Suppressor macrophage (primary cell): ENCODE measurements at regions not wholly inside any gene's neighbourhood (a gene's known extent, or its start where the extent isn't known, plus 50 kb on each side); places are given as distances from the start of the nearest gene placed in this dataset.
"Not testable (repeated sequence)": the region's sequence is repeated elsewhere in the genome, so short reads cannot be mapped to it uniquely, and the experiment has no call there.

Source experiments
- DNase-seq, 4 experiments: peaks; one replicate each; pipeline ENCODE4 v3.0.0-alpha.2; 2020 to 2022

DNA sequence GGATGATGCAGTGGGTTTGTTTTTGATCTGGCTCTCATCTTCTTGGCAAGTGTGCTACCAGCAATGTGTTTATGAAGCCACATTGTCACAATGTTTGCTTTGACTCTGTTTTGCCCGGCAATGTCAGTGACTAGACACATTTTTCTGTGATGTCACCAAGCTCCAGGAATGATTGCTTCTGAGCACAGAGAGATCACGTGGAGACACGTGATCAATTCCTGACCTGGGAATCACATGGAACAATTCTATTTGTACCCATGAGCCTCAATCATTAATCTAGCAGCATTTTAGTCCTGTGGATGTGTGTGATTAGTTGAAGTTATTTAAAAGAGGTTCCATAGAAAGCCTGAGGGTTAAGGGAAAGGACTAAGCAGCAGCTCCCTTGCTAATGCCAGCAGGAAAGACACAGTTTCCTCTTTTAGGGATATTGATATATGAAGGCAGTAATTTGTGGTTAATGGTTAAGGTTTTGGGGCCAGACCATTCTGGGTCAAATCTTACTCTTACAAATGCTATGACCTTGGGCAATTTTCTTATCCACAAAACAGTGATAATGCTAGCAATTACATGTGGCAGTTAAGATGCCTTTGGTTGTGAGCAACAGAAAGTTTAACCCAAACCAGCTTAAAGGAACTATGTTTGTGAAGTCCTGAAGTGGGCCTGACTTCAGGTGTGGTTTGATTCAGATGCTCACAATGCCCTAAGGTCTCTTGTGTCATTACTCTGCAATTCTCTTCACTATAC lies 59.0 kb downstream of the FASLG start:
- DNase-seq: peak in 1 of 4 experiments; percentile 1

DNA sequence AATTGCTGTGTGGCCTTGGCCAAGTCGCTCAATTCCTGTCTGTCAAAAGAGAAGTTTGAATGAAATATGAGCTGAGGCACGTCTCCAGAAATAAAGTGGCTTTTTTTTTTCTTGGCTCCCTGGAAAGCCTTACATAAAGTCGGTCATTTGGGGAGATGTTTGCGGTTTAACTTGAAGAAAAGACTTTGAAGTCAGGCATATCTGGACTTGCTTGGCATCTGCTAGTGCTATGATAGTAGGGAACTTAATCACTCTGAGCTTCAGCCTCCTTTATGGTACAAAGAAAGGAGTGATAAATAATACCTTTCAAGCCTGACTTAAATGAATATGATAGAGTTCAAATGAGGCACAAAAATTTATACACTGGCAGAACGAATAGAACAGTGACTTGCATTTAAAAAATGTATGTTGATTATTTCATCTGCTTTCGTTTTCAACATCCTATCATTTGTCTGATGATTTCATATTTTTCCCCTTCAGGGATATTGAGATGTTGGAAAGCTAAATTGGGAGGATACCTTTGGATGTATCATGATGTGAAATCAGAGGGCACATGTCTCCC lies 60.2 kb downstream of the FASLG start:
- no peak for DNase-seq

DNA sequence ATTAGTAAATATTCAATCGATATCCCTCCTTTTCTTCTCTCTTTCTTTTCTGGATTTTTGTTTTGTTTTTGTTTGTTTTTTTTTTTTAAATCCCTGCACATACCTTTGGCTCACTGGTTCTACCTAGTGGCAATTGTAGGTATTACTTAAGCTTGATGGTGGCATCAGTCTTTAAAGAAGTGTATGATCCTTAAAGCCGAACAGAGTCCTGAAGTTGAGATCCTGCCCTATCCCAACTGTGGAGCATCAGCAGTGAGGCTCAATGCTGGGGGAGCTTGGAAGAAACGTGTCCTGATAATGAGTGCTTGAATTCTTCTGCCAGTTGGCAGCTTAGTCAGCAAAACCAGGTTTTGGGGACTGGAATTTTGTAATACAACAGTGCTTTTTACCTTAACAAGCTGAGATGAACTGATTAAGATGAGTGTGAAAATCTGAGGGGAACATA lies 60.8 kb downstream of the FASLG start:
- DNase-seq: peak; percentile 35 to 67 (median 52)

DNA sequence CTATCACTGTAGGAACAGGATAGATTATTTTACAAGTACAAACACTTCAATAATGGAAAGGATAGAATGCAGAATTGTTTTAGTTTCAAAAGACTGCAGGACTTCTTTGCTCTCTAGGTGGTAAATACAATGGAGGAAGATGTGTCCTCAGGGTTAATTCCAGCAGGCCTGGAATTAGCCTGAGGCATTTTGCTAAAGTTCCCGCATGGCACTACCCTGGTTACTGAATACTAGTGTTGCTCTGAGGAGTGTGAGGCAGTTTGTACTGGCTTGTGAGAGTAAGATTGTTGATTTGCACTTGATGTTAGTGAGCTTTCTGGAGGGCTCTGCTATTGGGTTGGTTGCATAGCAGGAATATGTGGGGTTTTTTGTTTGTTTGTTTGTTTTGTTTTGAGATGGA lies 61.4 kb downstream of the FASLG start:
- DNase-seq: no peak

DNA sequence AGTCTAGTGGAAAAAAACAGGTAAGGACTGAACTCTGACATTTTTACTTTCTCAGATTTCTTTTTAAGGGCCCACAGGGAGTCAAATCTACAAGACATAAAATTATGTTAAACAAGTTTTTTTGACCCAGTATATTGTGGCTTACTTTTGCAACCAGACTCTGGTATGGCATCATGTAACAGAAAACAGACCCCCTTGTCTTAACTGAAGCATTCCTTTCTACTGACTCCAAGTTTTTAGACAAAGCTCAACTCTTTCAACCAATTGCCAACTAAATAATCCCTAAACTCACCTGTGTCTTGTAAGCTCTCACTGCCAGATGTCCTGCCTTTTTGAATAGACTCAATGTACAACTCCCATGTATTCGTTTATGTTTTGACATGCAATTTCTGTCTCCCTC lies 64.3 kb downstream of the FASLG start:
- DNase-seq: no peak

DNA sequence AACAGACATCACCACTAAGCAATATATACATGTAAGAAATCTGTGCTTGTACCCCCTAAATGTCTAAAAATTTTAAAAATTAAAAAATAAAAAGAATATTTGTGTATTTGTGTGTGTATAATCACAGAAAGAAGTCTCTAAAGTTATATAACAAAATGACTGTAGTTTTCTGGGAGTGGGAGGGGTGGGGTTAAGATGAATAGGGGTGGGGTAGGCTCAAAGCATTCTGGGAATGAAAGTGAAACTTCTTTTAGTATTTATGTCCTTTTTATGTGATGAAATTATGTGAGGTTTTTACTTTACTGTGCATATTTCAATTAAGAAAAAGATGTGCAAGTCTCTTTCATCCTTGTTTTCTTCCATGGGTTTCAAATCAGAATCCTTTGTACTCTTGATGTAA lies 65.3 kb downstream of the FASLG start:
- no peak for DNase-seq

DNA sequence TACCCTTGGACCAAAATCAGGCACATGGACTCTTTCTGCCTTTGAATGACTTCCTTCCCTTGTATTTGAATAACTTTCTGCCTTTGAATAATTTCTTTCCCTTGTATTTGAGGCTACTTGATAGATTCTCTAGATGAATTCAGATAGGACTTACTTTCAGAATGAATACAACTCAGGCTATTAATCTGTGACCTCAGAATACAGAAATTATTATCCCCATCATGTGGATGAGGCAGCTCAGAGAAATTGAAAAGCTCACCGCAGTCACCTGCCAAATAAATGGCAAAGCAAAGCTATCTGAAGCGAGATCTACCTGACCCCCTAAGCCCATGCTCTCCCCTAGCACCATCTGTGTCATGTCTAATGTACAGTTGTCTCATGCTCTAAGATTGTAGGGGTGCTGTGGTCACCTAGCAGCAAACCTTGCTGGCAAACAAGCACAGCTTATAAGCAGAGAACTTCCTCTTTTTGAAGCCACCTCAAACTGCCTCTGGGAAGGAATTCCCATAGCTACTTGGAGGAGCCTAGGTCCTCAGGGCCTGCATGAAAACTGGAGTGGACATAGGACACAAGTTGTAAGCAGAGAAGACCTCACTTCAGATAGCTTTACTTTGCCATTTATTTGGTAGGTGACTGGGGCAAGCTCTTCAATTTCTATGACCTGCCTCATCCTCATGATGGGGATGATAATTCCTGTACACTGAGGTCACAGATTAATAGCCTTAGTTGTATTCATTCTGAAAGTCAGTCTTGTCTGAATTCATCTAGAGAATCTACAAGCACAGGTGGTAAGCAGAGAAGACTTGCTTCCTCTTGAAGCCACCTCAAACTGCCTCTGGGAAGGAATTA lies 66.1 kb downstream of the FASLG start:
- DNase-seq: peak in 3 of 4 experiments; percentile 35 to 53 (median 43)

DNA sequence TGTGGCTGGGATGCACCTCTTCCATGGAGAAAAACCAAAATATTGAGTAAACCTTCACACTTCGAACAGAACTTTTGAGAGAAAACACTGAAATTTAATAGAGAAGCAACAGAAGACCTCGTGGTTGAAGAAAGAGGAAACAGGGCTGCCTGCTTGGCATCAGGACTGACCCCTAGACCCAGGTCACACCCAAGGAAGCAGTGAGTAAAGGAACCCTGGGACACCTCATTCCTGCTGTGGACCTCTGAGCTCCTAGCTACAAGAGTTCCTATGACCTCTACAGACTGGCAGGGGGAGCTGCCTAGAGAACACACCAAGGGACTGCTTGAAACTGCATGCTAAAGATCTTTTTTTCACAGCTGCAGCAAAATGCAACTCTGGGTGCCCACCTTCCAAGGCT lies 67.8 kb downstream of the FASLG start:
- DNase-seq: peak; percentile 51 to 72 (median 70)

DNA sequence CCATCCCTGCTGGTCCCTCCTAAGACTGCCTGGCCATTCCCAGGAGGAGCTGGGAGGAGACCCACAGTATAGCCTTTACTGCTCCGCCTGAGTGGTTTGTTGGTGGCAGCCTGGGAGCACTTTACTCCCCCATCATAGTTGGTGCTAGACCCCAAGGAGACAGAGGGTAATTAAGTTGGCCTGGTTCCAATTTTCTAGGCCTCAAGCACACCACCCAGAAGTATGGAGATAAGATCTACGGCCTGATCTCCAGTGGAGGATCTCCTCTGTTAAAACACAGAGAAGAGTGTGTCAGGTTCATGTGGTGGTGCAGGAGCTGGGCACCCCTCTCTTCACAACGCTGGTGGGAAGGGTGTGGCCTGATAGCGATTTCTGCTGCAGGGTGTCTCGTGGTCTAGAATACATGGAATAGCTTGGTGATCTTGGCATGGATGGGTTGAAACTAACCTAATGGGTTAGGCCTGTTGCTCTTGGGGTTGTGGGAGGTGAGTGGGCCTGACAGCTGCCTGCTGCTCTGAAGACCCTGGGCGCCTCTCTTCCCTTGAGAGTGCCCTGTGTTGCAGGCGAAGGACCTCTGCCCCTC lies 68.5 kb downstream of the FASLG start:
- DNase-seq: no peak

DNA sequence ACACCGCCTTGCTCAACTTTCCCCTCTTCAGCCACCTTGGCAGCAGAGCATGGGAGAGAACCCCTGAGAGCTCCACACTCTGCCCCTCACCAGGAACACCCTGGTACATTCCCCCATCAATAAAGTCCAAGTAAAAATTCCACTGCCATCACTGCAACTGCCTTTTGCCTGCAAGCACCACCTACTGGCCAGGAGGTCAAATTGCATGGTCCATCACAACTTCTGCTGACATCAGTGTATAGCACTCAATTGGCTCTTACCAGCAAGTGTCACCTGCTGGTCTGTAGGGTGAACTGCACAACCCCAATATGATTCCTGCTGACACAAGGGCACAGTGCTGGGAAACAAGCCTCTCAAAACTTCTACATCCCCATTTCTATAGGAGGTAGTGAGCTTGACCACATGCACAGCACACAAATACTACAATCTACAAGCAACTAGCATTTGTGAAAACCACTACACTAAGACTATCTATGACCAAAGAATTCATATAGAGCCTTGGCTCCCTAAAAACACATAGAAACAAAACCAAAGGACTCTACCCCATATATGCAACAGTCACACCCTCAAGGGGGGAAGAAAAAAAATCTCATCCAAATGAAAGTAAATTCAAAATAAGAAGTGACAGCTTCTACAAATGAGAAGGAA lies 69.2 kb downstream of the FASLG start:
- DNase-seq: peak in 3 of 4 experiments; percentile 50 to 59 (median 59)

DNA sequence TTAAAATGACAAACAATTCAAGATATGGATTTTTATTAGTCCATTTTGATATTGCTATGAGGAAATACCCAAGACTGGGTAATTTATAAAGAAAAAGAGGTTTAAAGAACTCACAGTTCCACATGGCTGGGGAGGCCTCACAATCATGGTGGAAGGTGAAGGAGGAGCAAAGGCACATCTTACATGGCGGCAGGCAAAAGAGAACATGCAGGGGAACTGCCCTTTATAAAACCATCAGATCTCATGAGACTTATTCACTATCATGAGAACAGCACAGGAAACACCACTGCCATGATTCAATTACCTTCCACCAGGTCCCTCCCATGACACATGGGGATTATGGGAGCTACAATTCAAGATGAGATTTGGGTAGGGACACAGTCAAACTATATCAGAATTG lies 69.8 kb downstream of the FASLG start:
- DNase-seq: not testable (repeated sequence)

DNA sequence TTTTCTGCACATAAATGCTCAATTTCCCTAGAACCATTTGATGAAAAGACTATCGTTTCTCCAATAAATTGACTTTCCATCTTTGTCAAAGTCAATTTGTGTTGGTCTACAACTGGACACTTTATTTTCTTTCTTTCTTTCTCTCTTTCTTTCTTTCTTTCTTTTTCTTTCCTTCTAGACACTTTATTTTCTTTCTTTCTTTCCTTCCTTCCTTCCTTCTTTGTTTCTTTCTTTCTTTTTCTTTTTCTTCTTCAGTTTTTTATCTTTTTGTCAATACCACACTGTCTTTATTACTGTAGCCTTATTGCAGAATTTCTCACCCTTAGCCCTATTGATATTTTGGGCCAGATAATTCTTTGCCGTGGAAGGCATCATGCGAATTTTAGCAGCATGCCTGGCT lies 73.5 kb downstream of the FASLG start:
- DNase-seq: no peak

DNA sequence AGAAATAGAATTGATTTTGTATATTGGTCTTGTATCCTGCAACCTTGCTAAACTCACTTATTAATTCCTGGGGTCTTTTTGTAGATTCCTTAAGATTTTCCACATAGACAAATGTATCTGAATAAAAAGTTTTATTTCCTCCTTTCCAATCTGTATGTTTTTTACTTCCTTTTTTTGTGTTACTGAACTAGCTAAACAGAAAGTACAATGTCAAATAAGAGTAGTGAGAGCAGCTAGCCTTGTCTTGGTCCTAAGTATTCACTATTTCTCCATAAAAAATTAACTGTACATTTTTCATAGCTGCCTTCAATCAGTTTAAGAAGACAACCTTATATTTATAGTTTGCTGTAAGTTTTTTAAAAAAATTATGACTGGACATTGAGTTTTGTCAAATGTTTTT lies 74.9 kb downstream of the FASLG start:
- peak in 2 of 4 experiments; percentile 58 to 66 for DNase-seq

DNA sequence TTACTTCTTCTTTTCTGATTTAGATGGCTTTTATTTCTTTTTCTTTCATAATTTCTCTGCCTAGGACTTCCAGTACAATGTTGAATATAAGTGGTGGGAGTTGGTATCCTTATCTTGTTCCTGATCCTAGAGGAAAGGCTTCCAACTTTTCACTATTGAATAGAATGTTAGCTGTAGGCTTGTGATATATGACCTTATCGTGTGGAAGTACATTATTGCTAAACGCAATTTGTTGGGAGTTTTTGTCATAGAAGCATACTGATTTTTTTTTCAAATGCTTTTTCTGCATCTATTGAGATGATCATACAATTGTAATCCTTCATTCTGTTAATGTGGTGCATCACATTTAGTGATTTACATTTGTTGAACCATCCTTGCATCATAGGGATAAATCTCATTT lies 79.5 kb downstream of the FASLG start:
- DNase-seq: no peak

DNA sequence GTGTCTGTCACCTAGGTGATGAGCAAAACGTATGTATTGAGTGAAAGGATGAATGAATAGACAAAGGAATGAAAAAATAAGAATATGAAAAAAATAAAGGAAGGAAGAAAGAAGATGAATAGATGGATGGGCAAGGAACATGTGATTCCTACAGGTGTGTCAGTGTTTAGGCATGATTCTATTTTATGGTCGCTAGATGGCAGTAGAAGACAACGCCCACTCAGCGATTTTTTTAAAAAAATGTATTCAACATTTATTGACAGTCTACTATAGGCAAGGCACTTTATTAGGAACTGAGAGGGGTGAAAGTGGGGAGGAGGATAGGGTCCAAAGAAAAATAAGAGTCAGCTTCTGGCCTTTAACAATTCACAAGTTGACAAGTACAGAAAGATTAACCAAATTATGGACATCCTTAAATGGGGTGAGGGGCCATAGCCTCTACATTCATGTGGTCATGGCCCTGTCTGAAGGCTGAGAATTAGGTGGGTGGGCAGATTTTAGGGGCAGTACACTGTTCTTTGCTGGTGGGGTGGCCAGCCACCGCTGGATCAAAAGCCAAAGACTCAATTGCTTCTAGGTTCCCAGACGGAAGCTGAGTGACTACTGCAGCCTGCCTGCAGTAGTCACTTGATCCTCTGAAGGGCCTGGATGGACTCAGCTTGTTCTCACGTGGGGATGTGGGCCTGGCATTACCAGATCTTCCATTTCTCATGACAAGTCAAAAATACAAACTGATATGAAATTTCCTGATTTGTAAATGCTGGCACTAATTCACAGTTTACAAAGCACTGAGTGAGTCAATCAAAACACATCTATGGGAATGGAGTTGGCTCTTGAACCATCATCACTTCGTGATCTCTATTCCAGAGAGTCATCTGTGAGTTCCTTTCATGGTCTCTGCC lies 83.9 kb downstream of the FASLG start:
- DNase-seq: peak in 3 of 4 experiments; percentile 35 to 61 (median 46)

DNA sequence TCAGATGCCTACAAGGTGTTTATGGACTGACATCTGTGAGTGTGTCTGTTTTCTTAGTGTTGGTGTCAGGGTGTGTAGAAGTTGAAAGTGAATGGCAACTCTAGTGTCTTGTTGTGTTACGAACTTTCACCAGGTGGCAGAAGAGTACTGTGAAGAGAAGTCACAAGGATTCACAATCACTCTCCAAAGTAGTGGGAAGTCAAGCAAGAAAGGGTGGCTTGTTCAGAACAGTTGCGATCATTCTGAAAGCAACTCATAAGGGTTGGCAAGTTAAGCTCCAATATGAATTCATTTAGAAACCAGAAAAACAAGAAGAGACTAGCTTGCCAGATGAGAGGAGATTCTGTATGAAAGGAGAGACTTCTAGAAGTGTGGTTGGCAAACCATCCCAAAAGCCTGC lies 86.1 kb downstream of the FASLG start:
- DNase-seq: peak; percentile 70 to 89 (median 79)

DNA sequence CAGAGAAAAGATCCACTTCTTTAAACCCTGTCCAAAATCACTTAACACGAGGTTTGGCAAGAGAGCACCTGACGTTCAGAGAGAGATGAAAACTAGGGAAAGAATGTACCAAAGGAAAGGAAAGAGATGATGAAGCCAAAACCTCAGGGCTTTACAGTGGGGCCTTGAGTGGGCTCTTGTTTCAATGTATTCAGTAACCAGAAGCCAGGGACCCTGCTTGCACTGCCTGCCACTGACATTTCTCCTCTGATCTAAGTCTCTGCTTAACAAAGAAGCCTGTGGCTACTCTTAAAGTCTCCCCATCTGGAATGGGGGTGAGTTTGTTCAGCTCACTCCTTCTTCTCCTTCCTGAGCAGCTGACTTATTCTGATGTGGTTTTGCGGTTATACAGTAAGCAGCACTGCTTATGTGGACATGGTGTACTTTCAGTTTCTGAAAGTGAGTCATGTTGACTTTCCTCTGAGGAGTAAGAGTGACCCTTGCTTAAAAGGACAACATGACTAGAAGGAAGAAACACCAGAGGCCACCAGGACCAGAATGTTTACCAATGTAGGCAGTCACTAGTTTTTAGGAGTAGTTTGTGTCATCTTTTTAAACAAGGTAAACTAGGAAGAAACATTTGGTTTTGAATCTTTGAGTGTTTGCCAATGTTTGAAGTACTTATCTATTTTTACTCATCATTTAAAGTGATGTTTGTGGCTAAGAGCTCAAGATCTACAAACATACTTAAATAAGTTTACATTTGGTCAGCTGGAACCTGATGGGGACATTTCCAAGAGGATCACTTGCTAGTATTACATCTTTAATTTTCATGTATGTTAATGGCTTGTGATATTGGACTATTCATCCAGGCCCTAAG lies 87.4 kb downstream of the FASLG start:
- DNase-seq: peak; percentile 76 to 96 (median 86)

DNA sequence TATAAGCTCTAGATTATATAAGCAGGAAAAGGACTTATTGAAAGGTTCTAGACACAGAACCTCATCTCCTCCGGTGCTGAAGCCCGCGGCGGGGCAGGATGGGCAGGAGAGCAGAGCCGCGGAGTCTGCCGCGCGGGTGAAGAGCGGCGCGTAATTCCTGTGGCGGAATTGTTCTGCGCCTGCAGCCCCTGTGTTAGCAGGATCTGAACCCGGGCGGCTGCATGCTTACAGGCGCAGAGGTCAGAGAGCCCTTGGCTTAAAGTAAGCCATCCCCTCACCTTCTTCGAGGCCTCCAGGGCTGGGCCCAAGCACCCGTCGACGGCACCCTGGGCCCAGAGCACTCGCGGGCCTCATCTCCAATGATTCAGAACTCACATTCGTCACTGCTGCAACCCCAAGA lies 89.3 kb downstream of the FASLG start:
- no peak for DNase-seq

DNA sequence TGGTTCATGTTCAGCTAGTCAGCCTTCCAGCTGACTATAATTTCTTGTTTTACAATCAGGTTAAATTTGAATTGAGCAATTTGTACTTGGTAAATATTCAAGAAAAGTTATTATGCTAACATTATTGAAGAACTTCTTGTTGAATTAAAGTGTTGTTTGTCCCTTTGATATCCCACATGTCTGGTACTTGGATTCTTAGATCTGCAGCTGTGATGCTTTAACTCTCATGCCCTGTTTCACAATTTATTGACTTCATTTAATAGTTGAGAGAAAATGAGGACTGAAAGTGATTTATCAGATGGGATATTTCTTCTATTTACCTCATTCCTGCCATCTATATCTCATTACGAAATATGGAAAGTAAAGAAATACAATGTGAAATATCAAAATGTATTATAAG lies 92.8 kb downstream of the FASLG start:
- no peak for DNase-seq

DNA sequence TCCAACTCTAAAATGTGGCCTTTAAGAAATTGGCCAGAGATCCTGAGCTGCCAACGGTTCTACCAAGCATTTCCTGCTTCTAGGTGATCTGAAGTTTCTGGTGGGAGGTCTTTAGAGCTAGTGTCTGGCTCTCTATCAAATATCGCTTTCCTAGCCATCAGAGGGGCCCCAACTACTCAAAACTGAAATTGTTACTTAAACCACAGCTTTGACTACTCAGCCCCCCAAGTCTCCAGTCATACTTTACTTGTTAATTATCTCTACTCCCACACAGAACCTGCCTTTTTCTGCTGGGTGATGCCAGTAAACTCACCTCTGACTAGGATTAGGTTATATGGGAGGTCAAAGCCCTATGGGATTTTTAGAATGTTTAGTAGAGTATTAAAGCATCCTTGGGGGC lies 95.1 kb downstream of the FASLG start:
- no peak for DNase-seq

DNA sequence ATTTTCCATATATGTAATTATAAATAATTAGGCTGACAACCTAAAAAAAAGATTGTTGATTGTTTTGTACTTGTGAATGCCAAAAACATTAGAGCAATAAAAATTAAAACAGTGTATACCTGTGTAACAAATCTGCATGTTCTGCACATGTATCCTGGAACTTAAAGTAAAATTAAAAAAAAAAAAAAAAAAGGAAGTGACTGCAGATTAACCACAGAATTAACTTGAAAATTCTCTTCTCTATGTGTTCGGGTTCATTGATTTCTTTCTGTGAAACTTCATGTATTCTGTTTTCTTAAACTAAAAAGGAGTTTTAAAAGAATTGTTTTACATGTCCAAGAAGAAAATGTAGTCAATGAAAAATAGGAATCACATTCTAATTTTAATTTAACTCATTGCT lies 95.7 kb downstream of the FASLG start:
- DNase-seq: no peak
